Peyer's patch (tissue), 4 donors: ENCODE measurements at regions not wholly inside any gene's neighbourhood (a gene's known extent, or its start where the extent isn't known, plus 50 kb on each side); places are given as distances from the start of the nearest gene placed in this dataset.

Experiments used
- POLR2A ChIP-seq, 2 donors: fragments of 450-650 bp; IDR thresholded peaks; one replicate each; pipeline ENCODE4 v1.5.1; 2017; ENCODE audit warnings: antibody characterized with exemption in 2 of 2, mild to moderate bottlenecking in 2 of 2, moderate library complexity in 2 of 2
- TF ChIP-seq, protein P1 (sequence below), 6 experiments: fragments of 450-650 bp in 4 of 6; fragments of 200-600 bp in 2 of 6; sonication (generic) in 1 of 6; IDR thresholded peaks; one replicate each; pipeline ENCODE4 v1.5.1; 2017 to 2019; ENCODE audit warnings: antibody characterized with exemption in 6 of 6, mild to moderate bottlenecking in 3 of 6, moderate library complexity in 1 of 6

- TF ChIP-seq, protein P1, sequence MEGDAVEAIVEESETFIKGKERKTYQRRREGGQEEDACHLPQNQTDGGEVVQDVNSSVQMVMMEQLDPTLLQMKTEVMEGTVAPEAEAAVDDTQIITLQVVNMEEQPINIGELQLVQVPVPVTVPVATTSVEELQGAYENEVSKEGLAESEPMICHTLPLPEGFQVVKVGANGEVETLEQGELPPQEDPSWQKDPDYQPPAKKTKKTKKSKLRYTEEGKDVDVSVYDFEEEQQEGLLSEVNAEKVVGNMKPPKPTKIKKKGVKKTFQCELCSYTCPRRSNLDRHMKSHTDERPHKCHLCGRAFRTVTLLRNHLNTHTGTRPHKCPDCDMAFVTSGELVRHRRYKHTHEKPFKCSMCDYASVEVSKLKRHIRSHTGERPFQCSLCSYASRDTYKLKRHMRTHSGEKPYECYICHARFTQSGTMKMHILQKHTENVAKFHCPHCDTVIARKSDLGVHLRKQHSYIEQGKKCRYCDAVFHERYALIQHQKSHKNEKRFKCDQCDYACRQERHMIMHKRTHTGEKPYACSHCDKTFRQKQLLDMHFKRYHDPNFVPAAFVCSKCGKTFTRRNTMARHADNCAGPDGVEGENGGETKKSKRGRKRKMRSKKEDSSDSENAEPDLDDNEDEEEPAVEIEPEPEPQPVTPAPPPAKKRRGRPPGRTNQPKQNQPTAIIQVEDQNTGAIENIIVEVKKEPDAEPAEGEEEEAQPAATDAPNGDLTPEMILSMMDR (IDR thresholded peaks at IDR 0.05) = no peak
- no peak for TF ChIP-seq POLR2A (IDR thresholded peaks at IDR 0.05)
These were observed 182.0 kb upstream of the C1orf174 start for GRCh38 chr1:4081806-4082711.
